DND-41 (cell line): ENCODE measurements at regions not wholly inside any gene's neighbourhood (a gene's known extent, or its start where the extent isn't known, plus 50 kb on each side); places are given as distances from the start of the nearest gene placed in this dataset.
"Not testable (repeated sequence)": the region's sequence is repeated elsewhere in the genome, so short reads cannot be mapped to it uniquely, and the experiment has no call there.

Source experiments
- ATAC-seq: fragments of 200-7000 bp; cut with Tn5 transposase; 3 replicates; pipeline ENCODE4 v1.9.1; 2021; ENCODE audit warnings: low read depth; ENCODE audit not compliant: insufficient read depth
- DNase-seq: peaks from one replicate; pipeline ENCODE4 v3.0.0-alpha.2; 2020
- H2AFZ ChIP-seq: 2 replicates; pipeline ENCODE4 v1.6.0; 2012; ENCODE audit warnings: low read depth, low read length
- H3K27ac ChIP-seq: 2 replicates; pipeline ENCODE4 v1.5.1; 2012; ENCODE audit warnings: low read length, inconsistent platforms
- H3K27me3 ChIP-seq: fragments of 200-600 bp; sonication (generic); 2 replicates; pipeline ENCODE4 v1.6.0; 2012; ENCODE audit warnings: low read length, mild to moderate bottlenecking, inconsistent platforms; ENCODE audit not compliant: insufficient read depth, poor library complexity
- H3K36me3 ChIP-seq: 2 replicates; pipeline ENCODE4 v1.5.1; 2012; ENCODE audit warnings: low read length, inconsistent platforms; ENCODE audit not compliant: insufficient read depth
- H3K4me1 ChIP-seq: 2 replicates; pipeline ENCODE4 v1.5.1; 2012; ENCODE audit warnings: mild to moderate bottlenecking, low read length; ENCODE audit not compliant: insufficient read depth
- H3K4me2 ChIP-seq: 2 replicates; pipeline ENCODE4 v1.6.0; 2012; ENCODE audit warnings: mild to moderate bottlenecking, moderate library complexity, low read length, inconsistent platforms; ENCODE audit not compliant: insufficient read depth
- H3K4me3 ChIP-seq, 2 experiments: fragments of 200-600 bp in 1 of 2; shearing (Covaris generic) in 1 of 2; 2 replicates each; pipeline ENCODE4 v1.5.1; 2012 to 2016; ENCODE audit warnings: inconsistent platforms in 2 of 2, low read length in 2 of 2, mild to moderate bottlenecking in 2 of 2, low read depth in 1 of 2, moderate library complexity in 1 of 2
- H3K79me2 ChIP-seq: 2 replicates; pipeline ENCODE4 v1.6.0; 2012; ENCODE audit warnings: low read length, inconsistent platforms; ENCODE audit not compliant: insufficient read depth
- H3K9ac ChIP-seq: 2 replicates; pipeline ENCODE4 v1.6.0; 2012; ENCODE audit warnings: low read depth, mild to moderate bottlenecking, inconsistent platforms, low read length, moderate library complexity
- H3K9me3 ChIP-seq: 2 replicates; pipeline ENCODE4 v1.5.1; 2012; ENCODE audit warnings: low read length, moderate library complexity, mild to moderate bottlenecking, inconsistent platforms; ENCODE audit not compliant: insufficient read depth, severe bottlenecking
- H4K20me1 ChIP-seq: 2 replicates; pipeline ENCODE4 v1.6.0; 2012; ENCODE audit warnings: low read length; ENCODE audit not compliant: insufficient read depth
- EZH2 ChIP-seq: IDR thresholded peaks from 3 replicates; pipeline ENCODE4 v1.6.1; 2012; ENCODE audit warnings: borderline replicate concordance, low read depth, mild to moderate bottlenecking, moderate library complexity, low read length, inconsistent platforms; ENCODE audit not compliant: severe bottlenecking
- TF ChIP-seq, protein P1 (sequence below): IDR thresholded peaks from 2 replicates; pipeline ENCODE4 v1.5.1; 2012; ENCODE audit warnings: borderline replicate concordance, low read length, moderate library complexity, mild to moderate bottlenecking; ENCODE audit not compliant: poor library complexity, severe bottlenecking; ENCODE audit errors: extremely low read depth

DNA sequence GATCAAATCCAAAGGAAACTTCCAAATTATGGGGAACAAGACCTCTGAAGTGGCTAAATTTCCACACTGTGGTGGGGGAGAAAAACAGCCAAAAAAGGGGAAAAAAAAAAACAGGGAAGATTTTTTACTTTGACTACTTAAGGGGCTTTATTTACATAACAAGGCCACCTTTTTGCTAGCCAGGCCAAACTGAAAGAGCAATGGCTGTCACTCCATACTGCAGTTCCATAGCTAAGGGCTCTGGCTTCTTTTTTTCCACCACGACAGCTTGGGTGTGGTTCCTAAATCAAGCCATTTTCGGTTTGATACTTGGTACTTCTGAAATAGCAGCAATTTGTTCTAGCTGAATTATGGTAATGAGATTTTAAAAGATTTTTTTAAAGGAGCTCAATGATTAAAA lies 76.4 kb upstream of the ANTXRL start:
- not testable (repeated sequence) for ATAC-seq, H3K27ac ChIP-seq, H3K4me1 ChIP-seq

DNA sequence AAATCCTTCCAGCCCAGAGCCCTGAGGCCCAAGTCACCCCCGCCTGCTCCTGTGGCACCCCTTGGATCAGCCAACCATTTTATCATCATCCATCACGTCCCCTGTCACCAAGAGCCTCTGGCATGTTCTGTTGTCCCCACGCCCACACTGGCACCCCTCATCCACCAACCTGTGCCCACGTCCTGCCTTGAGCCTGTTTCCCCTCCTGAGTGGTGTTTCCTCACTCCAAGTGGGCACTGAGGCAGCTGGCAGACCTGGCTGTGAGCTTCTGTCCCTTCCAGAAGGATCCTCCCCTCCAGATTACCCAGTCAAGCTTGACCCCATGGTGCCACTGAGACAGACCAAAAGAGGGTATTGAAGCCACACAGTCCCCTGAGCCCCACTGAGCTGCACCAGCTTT lies 71.4 kb upstream of the ANTXRL start:
- Histone ChIP-seq H3K27ac (no peak overlapping the region), H3K36me3 (peaks cover 27% of the 10 kb centered on the region), H3K9ac (no peak overlapping the region), H3K9me3 (no peaks in the 10 kb centered on the region), H3K27me3 (no peaks in the 10 kb centered on the region), H2AFZ (no peak overlapping the region), H3K4me1 (no peaks in the 10 kb centered on the region), H3K4me3 (no peak overlapping the region), H4K20me1 (no peaks in the 10 kb centered on the region; the same call in 1 of the 2 replicates), H3K4me2 (no peak overlapping the region), H3K79me2 (no peaks in the 10 kb centered on the region)
- ATAC-seq: no peak; the same call in 2 of the 3 replicates
- no peak for DNase-seq
- TF ChIP-seq, protein P1, sequence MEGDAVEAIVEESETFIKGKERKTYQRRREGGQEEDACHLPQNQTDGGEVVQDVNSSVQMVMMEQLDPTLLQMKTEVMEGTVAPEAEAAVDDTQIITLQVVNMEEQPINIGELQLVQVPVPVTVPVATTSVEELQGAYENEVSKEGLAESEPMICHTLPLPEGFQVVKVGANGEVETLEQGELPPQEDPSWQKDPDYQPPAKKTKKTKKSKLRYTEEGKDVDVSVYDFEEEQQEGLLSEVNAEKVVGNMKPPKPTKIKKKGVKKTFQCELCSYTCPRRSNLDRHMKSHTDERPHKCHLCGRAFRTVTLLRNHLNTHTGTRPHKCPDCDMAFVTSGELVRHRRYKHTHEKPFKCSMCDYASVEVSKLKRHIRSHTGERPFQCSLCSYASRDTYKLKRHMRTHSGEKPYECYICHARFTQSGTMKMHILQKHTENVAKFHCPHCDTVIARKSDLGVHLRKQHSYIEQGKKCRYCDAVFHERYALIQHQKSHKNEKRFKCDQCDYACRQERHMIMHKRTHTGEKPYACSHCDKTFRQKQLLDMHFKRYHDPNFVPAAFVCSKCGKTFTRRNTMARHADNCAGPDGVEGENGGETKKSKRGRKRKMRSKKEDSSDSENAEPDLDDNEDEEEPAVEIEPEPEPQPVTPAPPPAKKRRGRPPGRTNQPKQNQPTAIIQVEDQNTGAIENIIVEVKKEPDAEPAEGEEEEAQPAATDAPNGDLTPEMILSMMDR: no peak
- no peak for TF ChIP-seq EZH2

More for the DNA sequence above, 76.4 kb upstream of the ANTXRL start:
- not testable (repeated sequence) for DNase-seq, H3K27me3 ChIP-seq, H3K36me3 ChIP-seq, H3K9ac ChIP-seq, H3K4me3 ChIP-seq, H3K9me3 ChIP-seq, H3K4me2 ChIP-seq, H2AFZ ChIP-seq, H4K20me1 ChIP-seq, H3K79me2 ChIP-seq

DNA sequence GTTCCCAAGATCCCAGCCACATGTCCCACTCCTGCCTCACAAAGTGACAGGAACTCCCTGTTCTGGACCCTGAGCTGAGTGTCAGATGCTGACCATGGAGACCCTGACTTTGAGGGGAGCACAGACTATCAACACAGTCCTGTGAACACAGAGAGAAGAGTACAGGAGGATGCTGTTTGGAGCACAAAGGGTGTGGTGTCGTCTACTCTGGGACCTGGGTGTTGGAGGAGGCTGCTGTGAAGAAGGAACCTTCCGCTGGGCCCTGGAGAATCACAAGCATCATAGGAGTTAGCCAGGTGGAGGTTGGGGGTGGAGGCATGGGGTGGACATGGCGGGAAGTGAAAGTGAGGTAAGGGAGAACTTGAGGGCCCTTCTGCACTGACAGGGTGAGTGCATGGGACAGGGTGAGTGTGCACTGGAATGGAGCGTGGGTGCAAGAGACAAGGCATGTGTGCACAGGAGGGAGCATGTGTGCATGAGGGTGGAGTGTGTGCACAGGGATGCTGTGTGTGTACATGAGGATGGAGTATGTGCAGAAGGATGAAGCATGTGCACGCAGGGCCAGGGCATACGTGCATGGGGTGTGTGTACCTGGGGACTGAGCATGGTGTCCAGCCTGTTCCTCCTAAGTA lies 70.7 kb upstream of the ANTXRL start:
- no peak overlapping the region for H3K4me2 ChIP-seq
- H3K4me3 ChIP-seq: no peak overlapping the region
- H3K36me3 ChIP-seq: peaks cover 32% of the 10 kb centered on the region
- TF ChIP-seq EZH2: no peak
- TF ChIP-seq, protein P1: no peak
- no peaks in the 10 kb centered on the region; the same call in 1 of the 2 replicates for H4K20me1 ChIP-seq
- H3K27me3 ChIP-seq: no peaks in the 10 kb centered on the region
- H3K79me2 ChIP-seq: no peaks in the 10 kb centered on the region
- ATAC-seq: no peak; the same call in 2 of the 3 replicates
- no peak for DNase-seq
- H3K27ac ChIP-seq: no peak overlapping the region
- H3K9ac ChIP-seq: no peak overlapping the region
- no peaks in the 10 kb centered on the region for H3K4me1 ChIP-seq
- H3K9me3 ChIP-seq: no peaks in the 10 kb centered on the region
- no peak overlapping the region for H2AFZ ChIP-seq

DNA sequence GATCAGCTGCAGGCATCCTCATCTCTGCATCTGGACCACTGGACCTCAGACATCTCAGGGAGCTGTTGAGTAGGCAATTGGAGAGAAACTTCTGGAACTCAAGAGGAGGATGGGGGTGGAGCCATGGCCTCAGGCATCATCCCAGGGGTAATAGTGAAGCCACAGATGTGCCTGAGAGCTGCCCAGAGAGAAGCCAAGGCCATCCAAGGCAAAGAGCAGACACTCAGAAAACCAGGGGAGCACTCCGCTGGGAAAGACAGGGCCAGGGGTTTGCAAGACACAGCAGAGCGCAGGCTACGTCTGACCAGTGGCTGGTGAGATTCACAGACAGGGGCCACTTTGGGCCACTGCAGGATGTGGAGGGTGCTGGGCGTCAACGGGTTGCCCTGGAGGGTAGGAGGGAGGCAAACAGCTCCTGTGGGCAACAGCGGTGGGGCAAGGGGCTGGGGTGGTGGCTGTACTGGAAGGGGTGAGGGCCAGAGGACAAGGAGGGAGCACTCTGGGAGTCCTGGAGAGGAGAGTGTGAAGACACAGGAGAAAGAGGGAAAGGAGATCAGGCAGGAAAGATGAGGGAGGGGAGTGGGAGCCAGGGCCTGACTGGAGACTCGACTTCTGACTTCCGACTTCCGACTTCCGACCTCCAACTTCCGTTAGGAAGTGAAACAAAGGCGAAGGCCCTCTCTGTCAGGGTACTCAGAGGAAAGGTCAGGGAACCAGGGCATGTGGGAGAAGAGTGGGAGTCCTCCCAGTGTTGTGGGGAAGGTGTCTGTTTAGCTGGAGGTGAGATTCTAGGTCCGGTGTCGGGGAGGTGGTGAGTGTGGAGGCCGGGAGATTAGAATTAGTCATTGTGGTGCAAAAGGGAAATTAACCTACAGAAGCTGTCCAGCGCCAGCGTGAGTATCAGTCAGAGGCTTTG lies 69.7 kb upstream of the ANTXRL start:
- DNase-seq (no peak), ATAC-seq (no peak)
- Histone ChIP-seq H3K4me1 (no peaks in the 10 kb centered on the region), H3K79me2 (no peaks in the 10 kb centered on the region), H2AFZ (no peak overlapping the region), H3K27me3 (no peaks in the 10 kb centered on the region), H4K20me1 (no peaks in the 10 kb centered on the region; the same call in 1 of the 2 replicates), H3K4me2 (no peak overlapping the region), H3K4me3 (no peak overlapping the region), H3K36me3 (peaks cover 34% of the 10 kb centered on the region), H3K9ac (no peak overlapping the region), H3K27ac (no peak overlapping the region), H3K9me3 (no peaks in the 10 kb centered on the region)
- TF ChIP-seq EZH2: no peak
- TF ChIP-seq, protein P1: no peak
